Osteocyte (in vitro differentiated cells): ENCODE measurements at regions not wholly inside any gene's neighbourhood (a gene's known extent, or its start where the extent isn't known, plus 50 kb on each side); places are given as distances from the start of the nearest gene placed in this dataset.

ENCODE experiments used
- DNase-seq: peaks from one replicate; pipeline ENCODE4 v3.0.0; 2021; ENCODE audit warnings: mixed read lengths; ENCODE audit not compliant: unreplicated experiment; ENCODE audit errors: extremely low spot score
- H3K27ac Mint-ChIP-seq: one replicate; pipeline ENCODE4 v1.8.0; 2021; ENCODE audit warnings: mild to moderate bottlenecking, mixed read lengths; ENCODE audit not compliant: unreplicated experiment
- H3K27me3 Mint-ChIP-seq: one replicate; pipeline ENCODE4 v1.8.0; 2021; ENCODE audit warnings: mixed read lengths; ENCODE audit not compliant: unreplicated experiment
- H3K36me3 Mint-ChIP-seq: one replicate; pipeline ENCODE4 v1.8.0; 2021; ENCODE audit warnings: mixed read lengths; ENCODE audit not compliant: unreplicated experiment
- H3K4me1 Mint-ChIP-seq: one replicate; pipeline ENCODE4 v1.8.0; 2021; ENCODE audit warnings: mixed read lengths; ENCODE audit not compliant: unreplicated experiment
- H3K4me3 Mint-ChIP-seq: one replicate; pipeline ENCODE4 v1.8.0; 2021; ENCODE audit warnings: mild to moderate bottlenecking, moderate library complexity, mixed read lengths; ENCODE audit not compliant: unreplicated experiment
- H3K9me3 Mint-ChIP-seq: one replicate; pipeline ENCODE4 v1.8.0; 2021; ENCODE audit warnings: mixed read lengths; ENCODE audit not compliant: unreplicated experiment
- TF ChIP-seq, protein P1 (sequence below): fragments of 200-600 bp; sonication (generic); IDR thresholded peaks from 2 replicates; pipeline ENCODE4 v1.5.0; 2021; ENCODE audit warnings: antibody characterized with exemption, mild to moderate bottlenecking, moderate library complexity

- Mint-ChIP-seq H3K36me3 (no peaks in the 10 kb centered on the region), H3K27me3 (no peaks in the 10 kb centered on the region), H3K4me3 (no peak overlapping the region), H3K27ac (no peak overlapping the region), H3K4me1 (no peaks in the 10 kb centered on the region), H3K9me3 (no peaks in the 10 kb centered on the region)
- DNase-seq = no peak
- TF ChIP-seq, protein P1, sequence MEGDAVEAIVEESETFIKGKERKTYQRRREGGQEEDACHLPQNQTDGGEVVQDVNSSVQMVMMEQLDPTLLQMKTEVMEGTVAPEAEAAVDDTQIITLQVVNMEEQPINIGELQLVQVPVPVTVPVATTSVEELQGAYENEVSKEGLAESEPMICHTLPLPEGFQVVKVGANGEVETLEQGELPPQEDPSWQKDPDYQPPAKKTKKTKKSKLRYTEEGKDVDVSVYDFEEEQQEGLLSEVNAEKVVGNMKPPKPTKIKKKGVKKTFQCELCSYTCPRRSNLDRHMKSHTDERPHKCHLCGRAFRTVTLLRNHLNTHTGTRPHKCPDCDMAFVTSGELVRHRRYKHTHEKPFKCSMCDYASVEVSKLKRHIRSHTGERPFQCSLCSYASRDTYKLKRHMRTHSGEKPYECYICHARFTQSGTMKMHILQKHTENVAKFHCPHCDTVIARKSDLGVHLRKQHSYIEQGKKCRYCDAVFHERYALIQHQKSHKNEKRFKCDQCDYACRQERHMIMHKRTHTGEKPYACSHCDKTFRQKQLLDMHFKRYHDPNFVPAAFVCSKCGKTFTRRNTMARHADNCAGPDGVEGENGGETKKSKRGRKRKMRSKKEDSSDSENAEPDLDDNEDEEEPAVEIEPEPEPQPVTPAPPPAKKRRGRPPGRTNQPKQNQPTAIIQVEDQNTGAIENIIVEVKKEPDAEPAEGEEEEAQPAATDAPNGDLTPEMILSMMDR = no peak
Measured at GRCh38 chr5:85741972-85742371, 875.8 kb upstream of the COX7C start.

- Mint-ChIP-seq H3K4me1 (no peaks in the 10 kb centered on the region), H3K27ac (no peak overlapping the region), H3K27me3 (no peaks in the 10 kb centered on the region), H3K36me3 (no peaks in the 10 kb centered on the region), H3K4me3 (no peak overlapping the region), H3K9me3 (peaks cover 7% of the 10 kb centered on the region)
- TF ChIP-seq, protein P1 = no peak
- no peak for DNase-seq
Measured at GRCh38 chr5:85760519-85760918, 857.2 kb upstream of the COX7C start.

GRCh38 chr5:85769347-85769746 is 848.4 kb upstream of the COX7C start:
- Mint-ChIP-seq H3K36me3 (no peaks in the 10 kb centered on the region), H3K27me3 (no peaks in the 10 kb centered on the region), H3K9me3 (peaks cover 38% of the 10 kb centered on the region), H3K27ac (no peak overlapping the region), H3K4me3 (no peak overlapping the region), H3K4me1 (no peaks in the 10 kb centered on the region)
- DNase-seq = no peak
- TF ChIP-seq, protein P1 = no peak

GRCh38 chr5:85784746-85785145 is 833.0 kb upstream of the COX7C start:
- no peak overlapping the region for H3K4me3 Mint-ChIP-seq
- no peak overlapping the region for H3K27ac Mint-ChIP-seq
- peaks cover 2% of the 10 kb centered on the region for H3K27me3 Mint-ChIP-seq
- no peaks in the 10 kb centered on the region for H3K36me3 Mint-ChIP-seq
- no peak for DNase-seq
- peaks cover 4% of the 10 kb centered on the region for H3K9me3 Mint-ChIP-seq
- H3K4me1 Mint-ChIP-seq = no peaks in the 10 kb centered on the region
- TF ChIP-seq, protein P1 = no peak

DNA sequence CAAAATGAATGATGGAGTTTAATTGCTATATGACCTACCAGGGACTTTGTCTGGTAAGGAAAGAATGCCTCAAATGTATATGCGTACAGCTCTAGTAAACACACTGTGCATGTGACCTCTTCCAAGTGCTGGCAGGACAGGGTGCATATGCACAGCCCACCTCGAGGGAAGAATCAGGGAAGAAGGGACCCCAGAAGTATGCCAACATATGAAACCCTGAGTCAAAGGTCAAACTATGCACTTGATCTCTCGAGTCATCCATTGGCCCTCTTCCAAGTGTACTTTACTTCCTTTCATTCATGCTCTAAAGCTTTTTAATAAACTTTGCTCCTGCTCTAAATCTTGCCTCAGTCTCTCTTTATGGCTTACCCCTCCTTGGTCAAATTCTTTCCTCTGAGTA is 804.6 kb upstream of the COX7C start:
- TF ChIP-seq, protein P1 = no peak
- DNase-seq = no peak
- no peaks in the 10 kb centered on the region for H3K4me1 Mint-ChIP-seq
- no peaks in the 10 kb centered on the region for H3K27me3 Mint-ChIP-seq
- no peak overlapping the region for H3K27ac Mint-ChIP-seq
- H3K4me3 Mint-ChIP-seq = no peak overlapping the region
- H3K36me3 Mint-ChIP-seq = no peaks in the 10 kb centered on the region
- no peaks in the 10 kb centered on the region for H3K9me3 Mint-ChIP-seq
